NCI-H128 (cell line): ENCODE measurements at regions not wholly inside any gene's neighbourhood (a gene's known extent, or its start where the extent isn't known, plus 50 kb on each side); places are given as distances from the start of the nearest gene placed in this dataset.

ENCODE experiments used
- DNase-seq: peaks from one replicate; lab custom pipeline; 2025; ENCODE audit not compliant: unreplicated experiment; lab: John Stamatoyannopoulos, UW

- no peak for DNase-seq
Observed at GRCh38 chr3:168416446-168416845, 320.7 kb upstream of the GOLIM4 start.

DNA sequence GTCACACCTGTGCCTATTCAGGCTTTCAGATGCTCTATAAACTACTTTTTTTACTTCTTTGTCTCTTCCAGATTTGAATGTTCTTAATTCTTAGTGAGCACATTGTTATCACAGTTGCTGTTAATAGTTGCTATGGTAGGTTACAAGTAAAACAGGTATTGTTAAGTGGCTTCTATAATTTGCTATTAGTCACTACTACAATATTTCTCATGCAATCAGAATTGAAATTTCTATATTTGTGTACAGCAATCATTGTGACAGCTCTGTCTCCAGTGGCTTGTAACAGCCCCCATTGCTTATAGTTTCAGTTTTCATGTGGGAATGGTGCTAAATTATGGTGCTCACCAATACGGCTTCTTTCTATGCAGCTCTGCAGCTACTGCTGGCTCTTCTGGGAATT, 318.4 kb upstream of the GOLIM4 start:
- DNase-seq: no peak

DNA sequence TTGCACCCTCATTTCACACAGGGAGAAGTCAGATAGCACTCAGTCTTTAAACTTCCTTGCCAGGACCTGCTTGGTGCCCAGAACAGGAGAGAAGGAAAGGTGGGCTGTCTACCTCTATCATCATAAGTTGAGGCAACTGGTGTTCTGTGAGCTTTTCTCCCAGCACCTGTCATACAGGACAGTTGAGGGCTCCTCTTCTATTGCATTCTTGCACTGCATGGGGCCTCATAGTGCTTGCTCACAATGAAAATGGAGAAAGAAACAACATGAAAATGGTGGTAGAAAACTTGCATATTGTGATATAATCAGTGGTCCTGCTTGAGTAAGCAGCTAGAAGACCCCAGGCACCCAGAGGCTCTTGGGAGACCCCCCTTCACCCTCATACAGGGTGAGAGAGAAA, 311.7 kb upstream of the GOLIM4 start:
- DNase-seq: no peak

DNA sequence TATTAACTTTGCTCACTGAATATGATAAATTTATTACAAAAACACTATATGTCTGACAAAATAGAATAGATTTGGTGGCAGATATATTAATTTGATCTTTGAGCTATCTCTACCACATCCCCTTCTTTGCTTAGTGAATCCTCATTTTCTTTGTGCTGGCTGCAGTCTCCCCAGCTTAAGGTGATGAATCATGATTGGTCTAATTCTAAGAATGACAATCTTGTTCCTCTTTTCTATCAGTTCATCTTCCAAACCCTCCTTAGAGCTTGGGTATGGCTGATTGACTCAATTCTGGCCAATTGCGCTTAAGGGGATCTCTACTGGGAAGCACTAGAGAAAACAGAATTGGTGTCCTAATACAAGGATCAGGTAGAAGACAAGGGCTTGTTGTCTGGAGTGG, 309.6 kb upstream of the GOLIM4 start:
- DNase-seq: no peak

- DNase-seq: no peak
Observed at GRCh38 chr3:168398371-168399025, 302.8 kb upstream of the GOLIM4 start.

GRCh38 chr3:168396861-168397260, 301.1 kb upstream of the GOLIM4 start:
- DNase-seq: no peak

GRCh38 chr3:168395551-168395950, 299.8 kb upstream of the GOLIM4 start:
- DNase-seq: no peak

DNA sequence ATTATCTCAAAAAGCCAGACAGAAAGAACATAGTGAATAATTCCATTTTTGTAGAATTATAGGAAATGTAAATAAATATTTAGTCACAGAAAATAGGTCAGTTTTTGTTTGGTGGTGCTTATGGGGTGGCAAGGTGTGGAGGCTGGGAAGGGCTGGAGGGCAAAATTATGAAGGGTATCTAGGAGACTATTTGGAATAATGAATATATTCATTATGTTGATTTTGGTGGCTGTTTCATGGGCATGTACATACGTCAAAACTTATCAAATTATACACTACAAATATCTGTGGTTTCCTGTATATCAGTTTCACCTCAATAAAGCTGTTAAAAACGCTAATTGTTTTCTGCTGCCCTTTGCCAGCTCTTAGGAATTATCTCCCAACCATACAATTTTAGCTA, 298.7 kb upstream of the GOLIM4 start:
- no peak for DNase-seq

- no peak for DNase-seq
Observed at GRCh38 chr3:168386301-168386700, 290.6 kb upstream of the GOLIM4 start.

- DNase-seq: no peak
Observed at GRCh38 chr3:168384990-168385389, 289.3 kb upstream of the GOLIM4 start.

DNA sequence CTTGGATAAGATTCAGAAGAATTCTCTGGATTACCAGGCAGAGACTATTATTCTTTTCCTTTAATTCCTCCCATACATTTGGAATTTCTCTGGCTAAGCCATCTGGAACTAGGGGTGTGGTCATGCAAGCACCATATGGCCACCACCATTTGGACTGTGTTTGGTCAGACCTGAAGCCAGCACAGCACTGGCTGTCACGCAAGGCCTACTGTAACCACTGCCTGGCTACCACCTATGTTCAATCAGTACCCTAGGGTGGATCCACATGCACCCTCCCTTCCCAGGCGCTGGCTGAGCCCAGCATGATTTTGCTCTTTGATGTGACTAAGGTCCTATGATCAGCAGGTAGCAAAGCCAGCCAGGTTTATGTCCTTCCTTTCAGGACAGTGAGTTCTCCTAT, 287.8 kb upstream of the GOLIM4 start:
- DNase-seq: no peak

DNA sequence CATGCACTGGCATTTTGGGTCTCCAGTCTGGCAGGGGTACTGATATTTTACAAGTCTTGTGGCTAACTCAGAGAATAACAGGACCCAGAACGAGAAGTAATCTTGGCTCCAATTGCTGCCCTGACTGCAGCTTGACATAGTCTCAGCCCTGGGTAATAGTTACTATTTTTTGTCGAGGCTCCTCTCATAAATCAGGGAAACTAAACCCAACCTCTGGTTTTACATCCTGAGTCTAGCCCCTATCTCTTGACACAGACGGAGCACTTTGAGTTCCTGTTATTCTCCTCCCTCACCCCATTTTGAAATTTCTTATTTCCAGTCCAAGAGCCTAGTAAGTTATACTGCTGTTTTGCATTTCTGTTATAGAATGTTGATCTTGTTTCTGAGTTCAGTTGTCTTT, 276.1 kb upstream of the GOLIM4 start:
- DNase-seq: no peak

- no peak for DNase-seq
Observed at GRCh38 chr3:168364967-168365366, 269.2 kb upstream of the GOLIM4 start.

GRCh38 chr3:168362661-168363247, 267.0 kb upstream of the GOLIM4 start:
- no peak for DNase-seq

GRCh38 chr3:168362156-168362555, 266.4 kb upstream of the GOLIM4 start:
- no peak for DNase-seq

DNA sequence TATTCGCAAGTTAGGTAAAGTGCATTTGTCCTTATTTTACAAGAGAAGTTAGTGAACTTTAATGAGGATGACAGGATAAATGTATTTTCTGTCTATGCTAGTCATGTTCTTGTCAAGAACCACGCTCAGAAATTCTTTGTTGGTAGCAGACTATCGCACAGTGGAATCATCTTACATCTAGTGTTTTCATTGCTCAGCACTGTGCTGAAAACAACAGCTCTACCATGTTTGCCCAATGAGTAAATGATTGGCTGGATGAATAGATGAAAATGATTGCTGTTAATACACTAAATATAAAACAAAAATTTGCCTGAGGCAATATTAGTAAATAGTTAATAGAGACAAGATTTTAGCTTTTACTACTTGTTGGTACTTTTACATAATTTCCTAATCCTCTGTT, 265.3 kb upstream of the GOLIM4 start:
- no peak for DNase-seq

DNA sequence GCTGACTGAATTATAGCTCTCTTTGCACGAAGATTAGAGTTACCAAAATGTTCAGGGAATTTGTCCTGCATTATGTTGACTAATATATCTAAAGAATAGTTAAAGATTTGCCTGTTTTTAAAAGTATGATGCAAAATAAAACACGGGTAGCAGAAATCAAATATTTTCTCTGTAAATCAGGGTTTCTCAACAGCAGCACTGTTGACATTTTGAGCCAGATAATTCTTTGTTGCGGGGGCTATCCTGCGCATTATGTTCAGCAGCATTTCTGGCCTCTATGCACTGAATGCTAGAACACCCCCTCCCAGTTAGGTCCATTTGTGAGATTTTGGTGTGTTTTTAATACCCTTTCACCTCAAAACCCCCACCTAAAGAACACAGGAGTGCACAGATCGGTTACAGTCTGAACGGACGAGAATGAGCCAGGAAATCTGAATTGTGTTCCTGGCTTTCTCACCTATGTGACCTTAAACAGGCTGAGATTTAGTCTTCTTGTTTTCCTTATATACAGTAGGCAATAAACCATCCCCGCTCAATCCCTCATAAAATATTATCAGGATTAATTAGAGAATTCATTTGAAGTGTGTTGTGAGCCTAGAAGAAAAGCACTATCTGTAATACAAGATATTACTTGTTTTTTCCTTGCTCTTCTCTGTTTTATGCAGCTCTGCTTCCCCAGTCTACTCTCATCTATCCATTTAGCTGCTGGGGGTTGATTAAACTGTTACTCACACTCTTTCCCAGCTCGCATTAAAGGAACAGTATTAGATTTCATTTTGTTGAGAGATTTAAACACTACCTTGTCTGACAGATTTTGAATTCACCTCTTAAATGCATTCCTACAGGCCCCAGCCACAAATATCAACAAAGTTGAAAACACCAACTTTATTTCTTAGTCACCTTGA, 247.5 kb upstream of the GOLIM4 start:
- DNase-seq: no peak

GRCh38 chr3:168341956-168342936, 246.5 kb upstream of the GOLIM4 start:
- no peak for DNase-seq

DNA sequence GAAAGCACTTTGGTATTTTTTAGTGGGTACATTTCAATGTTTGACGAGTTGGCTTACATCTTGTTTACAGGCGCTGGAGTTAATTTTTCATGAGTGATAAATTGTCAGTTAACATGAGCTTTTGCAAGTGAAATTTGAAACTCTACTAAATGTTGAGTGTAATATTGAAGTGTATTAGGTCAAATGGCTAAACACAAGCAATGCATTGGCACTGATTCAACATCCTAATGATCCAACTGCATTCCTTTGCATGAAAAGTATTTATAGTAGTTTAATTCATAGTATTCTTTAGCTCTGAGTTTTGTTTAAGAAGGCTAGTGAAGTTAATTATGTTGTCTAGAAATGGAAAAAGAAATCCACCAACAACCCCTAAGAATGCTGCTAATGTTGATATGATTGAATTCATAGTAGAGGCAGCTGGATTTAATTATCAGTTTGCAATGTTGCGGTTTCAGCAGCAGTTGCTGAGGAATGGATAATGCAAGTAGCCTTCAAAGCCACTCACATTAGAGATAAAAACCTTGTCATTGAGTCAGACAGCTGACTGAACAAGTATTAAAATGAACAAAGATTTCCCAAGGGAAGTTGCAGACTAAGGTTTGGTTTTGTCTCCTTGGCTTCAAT, 245.6 kb upstream of the GOLIM4 start:
- no peak for DNase-seq

GRCh38 chr3:168338161-168338560, 242.4 kb upstream of the GOLIM4 start:
- no peak for DNase-seq

GRCh38 chr3:168336276-168336675, 240.6 kb upstream of the GOLIM4 start:
- no peak for DNase-seq
